Hepatocyte (in vitro differentiated cells): ENCODE measurements at regions not wholly inside any gene's neighbourhood (a gene's known extent, or its start where the extent isn't known, plus 50 kb on each side); places are given as distances from the start of the nearest gene placed in this dataset.

Experiments used
- EZH2 ChIP-seq: fragments of 200-600 bp; sonication (generic); IDR thresholded peaks from 2 replicates; pipeline ENCODE4 v1.6.1; 2016; ENCODE audit warnings: antibody characterized with exemption, mild to moderate bottlenecking, borderline replicate concordance
- EZH2phosphoT487 ChIP-seq: fragments of 200-600 bp; sonication (generic); IDR thresholded peaks from one replicate; pipeline ENCODE4 v1.6.1; 2018; ENCODE audit warnings: antibody characterized with exemption, mild to moderate bottlenecking, low read depth, moderate library complexity; ENCODE audit not compliant: unreplicated experiment, severe bottlenecking
- TF ChIP-seq, protein P1 (sequence below): fragments of 200-600 bp; sonication (generic); IDR thresholded peaks from 2 replicates; pipeline ENCODE4 v1.5.1; 2016; ENCODE audit warnings: antibody characterized with exemption, mild to moderate bottlenecking; ENCODE audit not compliant: poor library complexity

DNA sequence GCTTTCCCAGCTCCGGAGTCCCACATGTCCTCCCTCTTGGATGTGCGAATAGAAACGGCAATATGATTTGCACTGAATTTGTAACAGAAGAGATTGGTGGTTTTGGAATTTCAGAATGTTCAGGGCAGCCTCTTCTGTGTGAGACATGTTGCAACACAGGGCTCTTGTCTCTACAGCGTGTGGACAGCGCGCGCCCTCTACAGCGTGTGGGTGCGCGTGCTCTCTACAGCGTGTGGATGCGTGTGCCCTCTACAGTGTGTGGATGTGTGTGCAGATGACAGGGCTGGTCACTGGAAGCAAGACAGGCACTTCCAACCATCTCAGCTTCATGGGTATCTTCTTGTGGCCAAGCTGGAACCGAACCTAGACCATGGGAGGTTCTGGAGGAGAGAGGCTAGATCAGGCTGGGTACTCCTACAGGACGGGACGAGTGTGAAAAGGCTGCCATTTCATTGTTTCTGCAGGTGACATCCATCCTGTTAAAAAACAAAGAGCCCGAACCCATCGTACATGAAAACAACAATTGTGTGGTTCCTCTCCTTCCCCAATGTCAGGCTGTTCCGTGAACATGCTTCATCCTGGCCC lies 78.4 kb downstream of the TEX29 start:
- TF ChIP-seq, protein P1, sequence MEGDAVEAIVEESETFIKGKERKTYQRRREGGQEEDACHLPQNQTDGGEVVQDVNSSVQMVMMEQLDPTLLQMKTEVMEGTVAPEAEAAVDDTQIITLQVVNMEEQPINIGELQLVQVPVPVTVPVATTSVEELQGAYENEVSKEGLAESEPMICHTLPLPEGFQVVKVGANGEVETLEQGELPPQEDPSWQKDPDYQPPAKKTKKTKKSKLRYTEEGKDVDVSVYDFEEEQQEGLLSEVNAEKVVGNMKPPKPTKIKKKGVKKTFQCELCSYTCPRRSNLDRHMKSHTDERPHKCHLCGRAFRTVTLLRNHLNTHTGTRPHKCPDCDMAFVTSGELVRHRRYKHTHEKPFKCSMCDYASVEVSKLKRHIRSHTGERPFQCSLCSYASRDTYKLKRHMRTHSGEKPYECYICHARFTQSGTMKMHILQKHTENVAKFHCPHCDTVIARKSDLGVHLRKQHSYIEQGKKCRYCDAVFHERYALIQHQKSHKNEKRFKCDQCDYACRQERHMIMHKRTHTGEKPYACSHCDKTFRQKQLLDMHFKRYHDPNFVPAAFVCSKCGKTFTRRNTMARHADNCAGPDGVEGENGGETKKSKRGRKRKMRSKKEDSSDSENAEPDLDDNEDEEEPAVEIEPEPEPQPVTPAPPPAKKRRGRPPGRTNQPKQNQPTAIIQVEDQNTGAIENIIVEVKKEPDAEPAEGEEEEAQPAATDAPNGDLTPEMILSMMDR = no peak
- TF ChIP-seq EZH2 = no peak
- no peak for TF ChIP-seq EZH2phosphoT487
